Naive thymus-derived CD8-positive, alpha-beta T cell (primary cell): ENCODE measurements at regions not wholly inside any gene's neighbourhood (a gene's known extent, or its start where the extent isn't known, plus 50 kb on each side); places are given as distances from the start of the nearest gene placed in this dataset.

Experiments used
- ATAC-seq, 2 donors: fragments of 150-1000 bp; cut with Tn5 transposase in 1 of 2; sonication (Bioruptor Pico), chemical (Tn5 transposase) in 1 of 2; 1 replicate in 1 of 2; 2 replicates in 1 of 2; pipeline ENCODE4 v1.10.0; 2021; ENCODE audit warnings: mild to moderate bottlenecking in 2 of 2, moderate library complexity in 2 of 2
- POLR2A ChIA-PET: fragments of 350-600 bp; sonication (Branson Sonifier 250); formaldehyde crosslinking; loops from one replicate; lab custom pipeline; 2021; ENCODE audit warnings: antibody characterized with exemption; lab: Charles Lee
- DNase-seq, 10 donors: peaks; one replicate each; pipeline versions ENCODE4 v3.0.0 to v3.0.0-alpha.2; 2020 to 2022
- H3K27ac Mint-ChIP-seq, 10 donors: one replicate each; pipeline ENCODE4 v1.8.0; 2020 to 2022; ENCODE audit warnings: mild to moderate bottlenecking in 10 of 10, mixed read lengths in 10 of 10, moderate library complexity in 4 of 10, inconsistent platforms in 1 of 10
- H3K27me3 Mint-ChIP-seq, 5 donors: one replicate each; pipeline ENCODE4 v1.8.0; 2021 to 2022; ENCODE audit warnings: mixed read lengths in 5 of 5
- H3K36me3 Mint-ChIP-seq, 3 donors: one replicate each; pipeline ENCODE4 v1.8.0; 2020 to 2022; ENCODE audit warnings: mixed read lengths in 3 of 3, mild to moderate bottlenecking in 2 of 3, inconsistent platforms in 1 of 3
- H3K4me1 Mint-ChIP-seq, 4 donors: one replicate each; pipeline ENCODE4 v1.8.0; 2021 to 2022; ENCODE audit warnings: mixed read lengths in 4 of 4
- H3K4me3 Mint-ChIP-seq, 10 donors: one replicate each; pipeline ENCODE4 v1.8.0; 2020 to 2022; ENCODE audit warnings: mild to moderate bottlenecking in 10 of 10, mixed read lengths in 10 of 10, moderate library complexity in 6 of 10, inconsistent platforms in 1 of 10
- H3K9me3 Mint-ChIP-seq, 9 donors: one replicate each; pipeline ENCODE4 v1.8.0; 2020 to 2022; ENCODE audit warnings: mixed read lengths in 9 of 9, mild to moderate bottlenecking in 3 of 9, inconsistent platforms in 1 of 9, moderate library complexity in 1 of 9

- DNase-seq (no peak), ATAC-seq (no peak)
- H3K36me3 Mint-ChIP-seq, result peaks cover 0 to 3% (median 0%) of the 10 kb centered on the region in 3 donors
- no peak overlapping the region for H3K27ac Mint-ChIP-seq
- peaks cover 0 to 3% (median 0%) of the 10 kb centered on the region in 4 donors for H3K4me1 Mint-ChIP-seq
- H3K9me3 Mint-ChIP-seq, result peaks cover 0 to 18% (median 8%) of the 10 kb centered on the region in 9 donors
- no peak overlapping the region for H3K4me3 Mint-ChIP-seq
- H3K27me3 Mint-ChIP-seq, result peaks cover 5 to 42% (median 13%) of the 10 kb centered on the region in 5 donors
- POLR2A ChIA-PET, result no interaction called here
These were observed 372.8 kb upstream of the RAB6C start for GRCh38 chr2:129606496-129607270.

- H3K4me3 Mint-ChIP-seq, result no peak overlapping the region
- POLR2A ChIA-PET, result no interaction called here
- DNase-seq (no peak), ATAC-seq (no peak)
- peaks cover 3 to 48% (median 11%) of the 10 kb centered on the region in 5 donors for H3K27me3 Mint-ChIP-seq
- H3K9me3 Mint-ChIP-seq, result peaks cover 0 to 26% (median 10%) of the 10 kb centered on the region in 9 donors
- no peak overlapping the region for H3K27ac Mint-ChIP-seq
- H3K36me3 Mint-ChIP-seq, result peaks cover 0 to 3% (median 0%) of the 10 kb centered on the region in 3 donors
- H3K4me1 Mint-ChIP-seq, result peaks cover 0 to 3% (median 0%) of the 10 kb centered on the region in 4 donors
These were observed 370.2 kb upstream of the RAB6C start for GRCh38 chr2:129609224-129609623.

GRCh38 chr2:129610766-129611165, 368.7 kb upstream of the RAB6C start:
- Mint-ChIP-seq H3K27me3 (peaks cover 3 to 35% (median 16%) of the 10 kb centered on the region in 5 donors), H3K36me3 (peaks cover 0 to 3% (median 0%) of the 10 kb centered on the region in 3 donors), H3K4me3 (no peak overlapping the region), H3K4me1 (peaks cover 0 to 3% (median 0%) of the 10 kb centered on the region in 4 donors), H3K27ac (no peak overlapping the region), H3K9me3 (peaks cover 0 to 26% (median 10%) of the 10 kb centered on the region in 9 donors)
- ATAC-seq (no peak), DNase-seq (no peak)
- POLR2A ChIA-PET, result no interaction called here

GRCh38 chr2:129611471-129611870, 368.0 kb upstream of the RAB6C start:
- DNase-seq (no peak), ATAC-seq (no peak)
- POLR2A ChIA-PET, result no interaction called here
- peaks cover 0 to 1% (median 0%) of the 10 kb centered on the region in 4 donors for H3K4me1 Mint-ChIP-seq
- peaks cover 0 to 26% (median 7%) of the 10 kb centered on the region in 9 donors for H3K9me3 Mint-ChIP-seq
- peaks cover 0 to 28% (median 14%) of the 10 kb centered on the region in 5 donors for H3K27me3 Mint-ChIP-seq
- H3K36me3 Mint-ChIP-seq, result peaks cover 0 to 2% (median 0%) of the 10 kb centered on the region in 3 donors
- H3K4me3 Mint-ChIP-seq, result no peak overlapping the region
- no peak overlapping the region for H3K27ac Mint-ChIP-seq

GRCh38 chr2:129619471-129619870, 360.0 kb upstream of the RAB6C start:
- Mint-ChIP-seq H3K27ac (peak overlapping the region in 1 of 10 donors; percentile 45), H3K4me1 (no peaks in the 10 kb centered on the region), H3K27me3 (peaks cover 4 to 19% (median 11%) of the 10 kb centered on the region in 5 donors), H3K36me3 (no peaks in the 10 kb centered on the region), H3K4me3 (no peak overlapping the region), H3K9me3 (peaks cover 0 to 3% (median 0%) of the 10 kb centered on the region in 9 donors)
- POLR2A ChIA-PET, result no interaction called here
- no peak for ATAC-seq
- no peak for DNase-seq

GRCh38 chr2:129620411-129620810, 359.1 kb upstream of the RAB6C start:
- no peak for ATAC-seq
- peaks cover 2 to 17% (median 9%) of the 10 kb centered on the region in 5 donors for H3K27me3 Mint-ChIP-seq
- no peak overlapping the region for H3K4me3 Mint-ChIP-seq
- H3K27ac Mint-ChIP-seq, result no peak overlapping the region
- POLR2A ChIA-PET, result interaction anchor here (0.5 kb wide), 1 partner anchor 1287 kb away, joined by 3 read pairs; no protein-coding TSS in a partner anchor
- no peaks in the 10 kb centered on the region for H3K36me3 Mint-ChIP-seq
- no peak for DNase-seq
- H3K9me3 Mint-ChIP-seq, result peaks cover 0 to 3% (median under 1%) of the 10 kb centered on the region in 9 donors
- no peaks in the 10 kb centered on the region for H3K4me1 Mint-ChIP-seq

- no peaks in the 10 kb centered on the region for H3K4me1 Mint-ChIP-seq
- no peaks in the 10 kb centered on the region for H3K36me3 Mint-ChIP-seq
- no peak for ATAC-seq
- H3K9me3 Mint-ChIP-seq, result peaks cover 0 to 18% (median 0%) of the 10 kb centered on the region in 9 donors
- H3K27ac Mint-ChIP-seq, result no peak overlapping the region
- H3K27me3 Mint-ChIP-seq, result peaks cover 0 to 14% (median 3%) of the 10 kb centered on the region in 5 donors
- H3K4me3 Mint-ChIP-seq, result peak overlapping the region in 1 of 10 donors; percentile 47
- no peak for DNase-seq
- POLR2A ChIA-PET, result no interaction called here
These were observed 355.7 kb upstream of the RAB6C start for GRCh38 chr2:129623783-129624182.

GRCh38 chr2:129627437-129627836, 352.0 kb upstream of the RAB6C start:
- ATAC-seq, result no peak
- no peak for DNase-seq
- H3K27ac Mint-ChIP-seq, result no peak overlapping the region

GRCh38 chr2:129636692-129637091, 342.8 kb upstream of the RAB6C start:
- Mint-ChIP-seq H3K27ac (no peak overlapping the region), H3K4me1 (peaks cover 0 to 2% (median 0%) of the 10 kb centered on the region in 4 donors), H3K27me3 (peaks cover 0 to 9% (median 8%) of the 10 kb centered on the region in 5 donors), H3K36me3 (no peaks in the 10 kb centered on the region), H3K9me3 (peaks cover 0 to 2% (median 0%) of the 10 kb centered on the region in 9 donors), H3K4me3 (no peak overlapping the region)
- ATAC-seq, result no peak
- POLR2A ChIA-PET, result no interaction called here
- DNase-seq, result no peak

More at GRCh38 chr2:129627437-129627836, 352.0 kb upstream of the RAB6C start:
- Mint-ChIP-seq H3K4me1 (no peaks in the 10 kb centered on the region), H3K4me3 (no peak overlapping the region), H3K27me3 (peaks cover 0 to 13% (median 2%) of the 10 kb centered on the region in 5 donors), H3K9me3 (peaks cover 0 to 18% (median 0%) of the 10 kb centered on the region in 9 donors), H3K36me3 (no peaks in the 10 kb centered on the region)
- POLR2A ChIA-PET, result no interaction called here

- Mint-ChIP-seq H3K36me3 (no peaks in the 10 kb centered on the region), H3K9me3 (peaks cover 0 to 2% (median 0%) of the 10 kb centered on the region in 9 donors), H3K4me1 (peaks cover 0 to 2% (median under 1%) of the 10 kb centered on the region in 4 donors), H3K27me3 (peaks cover 0 to 16% (median 9%) of the 10 kb centered on the region in 5 donors), H3K27ac (no peak overlapping the region), H3K4me3 (no peak overlapping the region)
- DNase-seq (no peak), ATAC-seq (no peak)
- POLR2A ChIA-PET, result no interaction called here
These were observed 338.1 kb upstream of the RAB6C start for GRCh38 chr2:129641371-129641770.

- H3K9me3 Mint-ChIP-seq, result peaks cover 0 to 2% (median 0%) of the 10 kb centered on the region in 9 donors
- ATAC-seq, result no peak
These were observed 336.9 kb upstream of the RAB6C start for GRCh38 chr2:129642526-129643043.

GRCh38 chr2:129645335-129645734, 334.1 kb upstream of the RAB6C start:
- Mint-ChIP-seq H3K36me3 (no peaks in the 10 kb centered on the region), H3K27me3 (peaks cover 1 to 28% (median 7%) of the 10 kb centered on the region in 5 donors), H3K27ac (peak overlapping the region in 1 of 10 donors; percentile 72), H3K4me3 (no peak overlapping the region), H3K4me1 (peaks cover 0 to 1% (median 0%) of the 10 kb centered on the region in 4 donors), H3K9me3 (peaks cover 0 to 2% (median 0%) of the 10 kb centered on the region in 9 donors)
- DNase-seq (no peak), ATAC-seq (no peak)
- POLR2A ChIA-PET, result no interaction called here

More at GRCh38 chr2:129642526-129643043, 336.9 kb upstream of the RAB6C start:
- H3K4me3 Mint-ChIP-seq, result no peak overlapping the region
- H3K36me3 Mint-ChIP-seq, result no peaks in the 10 kb centered on the region
- POLR2A ChIA-PET, result no interaction called here
- peaks cover 0 to 1% (median 0%) of the 10 kb centered on the region in 4 donors for H3K4me1 Mint-ChIP-seq
- DNase-seq, result no peak
- peaks cover 0 to 15% (median 12%) of the 10 kb centered on the region in 5 donors for H3K27me3 Mint-ChIP-seq
- H3K27ac Mint-ChIP-seq, result no peak overlapping the region

- POLR2A ChIA-PET, result no interaction called here
- no peak overlapping the region for H3K4me3 Mint-ChIP-seq
- peaks cover 0 to 2% (median 0%) of the 10 kb centered on the region in 9 donors for H3K9me3 Mint-ChIP-seq
- H3K36me3 Mint-ChIP-seq, result no peaks in the 10 kb centered on the region
- DNase-seq (no peak), ATAC-seq (no peak)
- no peak overlapping the region for H3K27ac Mint-ChIP-seq
- peaks cover 1 to 28% (median 7%) of the 10 kb centered on the region in 5 donors for H3K27me3 Mint-ChIP-seq
- peaks cover 0 to 1% (median 0%) of the 10 kb centered on the region in 4 donors for H3K4me1 Mint-ChIP-seq
These were observed 333.4 kb upstream of the RAB6C start for GRCh38 chr2:129646107-129646506.
